Adipocyte (in vitro differentiated cells): ENCODE measurements at regions not wholly inside any gene's neighbourhood (a gene's known extent, or its start where the extent isn't known, plus 50 kb on each side); places are given as distances from the start of the nearest gene placed in this dataset.

Experiments used
- DNase-seq: peaks from one replicate; pipeline ENCODE4 v3.0.0-alpha.2; 2015; ENCODE audit warnings: low read depth
- H3K27me3 ChIP-seq: replicated peaks from 2 replicates; pipeline ENCODE4 v1.7.0; 2013; ENCODE audit warnings: mild to moderate bottlenecking, low read length, moderate library complexity; ENCODE audit not compliant: control insufficient read depth, insufficient read depth
- H3K36me3 ChIP-seq: 2 replicates; pipeline ENCODE4 v1.7.0; 2013; ENCODE audit warnings: low read length, mild to moderate bottlenecking, moderate library complexity; ENCODE audit not compliant: control insufficient read depth, insufficient read depth, severe bottlenecking
- H3K4me1 ChIP-seq: 2 replicates; pipeline ENCODE4 v1.7.0; 2013; ENCODE audit warnings: mild to moderate bottlenecking, low read length, moderate library complexity; ENCODE audit not compliant: control insufficient read depth, insufficient read depth
- H3K4me3 ChIP-seq: 2 replicates; pipeline ENCODE4 v1.7.0; 2013; ENCODE audit warnings: mild to moderate bottlenecking, low read length, moderate library complexity
- H3K9ac ChIP-seq: 2 replicates; pipeline ENCODE4 v1.7.0; 2013; ENCODE audit warnings: mild to moderate bottlenecking, low read length, moderate library complexity
- H3K9me3 ChIP-seq: 2 replicates; pipeline ENCODE4 v1.7.0; 2013; ENCODE audit warnings: mild to moderate bottlenecking, low read length, moderate library complexity; ENCODE audit not compliant: control insufficient read depth

GRCh38 chr2:180656455-180656847 is 324.0 kb upstream of the UBE2E3 start:
- Histone ChIP-seq H3K36me3 (no peaks in the 10 kb centered on the region), H3K4me1 (peaks cover 14% of the 10 kb centered on the region), H3K27me3 (no peaks in the 10 kb centered on the region), H3K9ac (no peak overlapping the region), H3K4me3 (no peak overlapping the region), H3K9me3 (no peaks in the 10 kb centered on the region)
- peak; percentile 33 for DNase-seq

- H3K9me3 ChIP-seq = no peaks in the 10 kb centered on the region
- H3K4me3 ChIP-seq = no peak overlapping the region
- no peak for DNase-seq
- peaks cover 14% of the 10 kb centered on the region for H3K4me1 ChIP-seq
- no peaks in the 10 kb centered on the region for H3K27me3 ChIP-seq
- H3K36me3 ChIP-seq = no peaks in the 10 kb centered on the region
- no peak overlapping the region for H3K9ac ChIP-seq
Observed at GRCh38 chr2:180655842-180656454, 324.5 kb upstream of the UBE2E3 start.

- H3K9ac ChIP-seq = no peak overlapping the region
- peaks cover 14% of the 10 kb centered on the region for H3K4me1 ChIP-seq
- no peak overlapping the region for H3K4me3 ChIP-seq
- H3K9me3 ChIP-seq = no peaks in the 10 kb centered on the region
- no peaks in the 10 kb centered on the region for H3K27me3 ChIP-seq
- no peak for DNase-seq
- H3K36me3 ChIP-seq = no peaks in the 10 kb centered on the region
Observed at GRCh38 chr2:180655393-180655792, 325.0 kb upstream of the UBE2E3 start.

- Histone ChIP-seq H3K9ac (no peak overlapping the region), H3K27me3 (no peaks in the 10 kb centered on the region), H3K36me3 (no peaks in the 10 kb centered on the region), H3K9me3 (no peaks in the 10 kb centered on the region), H3K4me3 (no peak overlapping the region), H3K4me1 (peaks cover 14% of the 10 kb centered on the region)
- DNase-seq = no peak
Observed at GRCh38 chr2:180653481-180653880, 326.9 kb upstream of the UBE2E3 start.

GRCh38 chr2:180652794-180653193 is 327.6 kb upstream of the UBE2E3 start:
- no peak overlapping the region for H3K4me3 ChIP-seq
- no peaks in the 10 kb centered on the region for H3K36me3 ChIP-seq
- peaks cover 14% of the 10 kb centered on the region for H3K4me1 ChIP-seq
- DNase-seq = no peak
- H3K27me3 ChIP-seq = no peaks in the 10 kb centered on the region
- H3K9ac ChIP-seq = no peak overlapping the region
- no peaks in the 10 kb centered on the region for H3K9me3 ChIP-seq

GRCh38 chr2:180651596-180651995 is 328.8 kb upstream of the UBE2E3 start:
- no peak for DNase-seq
- H3K9me3 ChIP-seq = no peaks in the 10 kb centered on the region
- no peaks in the 10 kb centered on the region for H3K27me3 ChIP-seq
- no peak overlapping the region for H3K4me3 ChIP-seq
- H3K4me1 ChIP-seq = peaks cover 7% of the 10 kb centered on the region
- H3K36me3 ChIP-seq = no peaks in the 10 kb centered on the region
- no peak overlapping the region for H3K9ac ChIP-seq

GRCh38 chr2:180647621-180648020 is 332.8 kb upstream of the UBE2E3 start:
- no peak overlapping the region for H3K9ac ChIP-seq
- H3K36me3 ChIP-seq = no peaks in the 10 kb centered on the region
- H3K4me3 ChIP-seq = no peak overlapping the region
- no peaks in the 10 kb centered on the region for H3K27me3 ChIP-seq
- H3K9me3 ChIP-seq = no peaks in the 10 kb centered on the region
- peak; percentile 33 for DNase-seq
- peaks cover 5% of the 10 kb centered on the region for H3K4me1 ChIP-seq

- peak; percentile 22 for DNase-seq
- no peaks in the 10 kb centered on the region for H3K9me3 ChIP-seq
- H3K4me3 ChIP-seq = no peak overlapping the region
- H3K9ac ChIP-seq = no peak overlapping the region
- H3K27me3 ChIP-seq = no peaks in the 10 kb centered on the region
- no peaks in the 10 kb centered on the region for H3K36me3 ChIP-seq
- peaks cover 5% of the 10 kb centered on the region for H3K4me1 ChIP-seq
Observed at GRCh38 chr2:180647221-180647620, 333.2 kb upstream of the UBE2E3 start.

- no peaks in the 10 kb centered on the region for H3K9me3 ChIP-seq
- no peak overlapping the region for H3K4me3 ChIP-seq
- no peaks in the 10 kb centered on the region for H3K27me3 ChIP-seq
- DNase-seq = no peak
- peaks cover 5% of the 10 kb centered on the region for H3K4me1 ChIP-seq
- no peaks in the 10 kb centered on the region for H3K36me3 ChIP-seq
- no peak overlapping the region for H3K9ac ChIP-seq
Observed at GRCh38 chr2:180646756-180647155, 333.6 kb upstream of the UBE2E3 start.

- peak; percentile 71 for DNase-seq
- Histone ChIP-seq H3K9me3 (peaks cover 2% of the 10 kb centered on the region), H3K9ac (no peak overlapping the region), H3K27me3 (no peaks in the 10 kb centered on the region), H3K36me3 (no peaks in the 10 kb centered on the region), H3K4me1 (peaks cover 5% of the 10 kb centered on the region), H3K4me3 (no peak overlapping the region)
Observed at GRCh38 chr2:180644709-180645108, 335.7 kb upstream of the UBE2E3 start.

- H3K4me3 ChIP-seq = no peak overlapping the region
- no peak for DNase-seq
- H3K9ac ChIP-seq = no peak overlapping the region
- no peaks in the 10 kb centered on the region for H3K27me3 ChIP-seq
- no peaks in the 10 kb centered on the region for H3K36me3 ChIP-seq
- no peaks in the 10 kb centered on the region for H3K9me3 ChIP-seq
- peaks cover 15% of the 10 kb centered on the region for H3K4me1 ChIP-seq
Observed at GRCh38 chr2:180630756-180631155, 349.6 kb upstream of the UBE2E3 start.
